Heart right ventricle (tissue), 16 donors: ENCODE measurements at regions not wholly inside any gene's neighbourhood (a gene's known extent, or its start where the extent isn't known, plus 50 kb on each side); places are given as distances from the start of the nearest gene placed in this dataset.

ENCODE experiments used
- ATAC-seq, 8 donors: fragments of 200-7000 bp; cut with Tn5 transposase; one replicate each; pipeline ENCODE4 v1.9.1; 2020; ENCODE audit warnings: mild to moderate bottlenecking in 8 of 8, moderate library complexity in 8 of 8, moderate number of reproducible peaks in 1 of 8
- DNase-seq, 2 donors: peaks; one replicate each; pipeline ENCODE4 v3.0.0-alpha.2; 2020
- H3K27ac ChIP-seq, 10 donors: fragments of 200-600 bp; sonication (generic) in 2 of 10; one replicate each; pipeline versions ENCODE4 v1.5.0 to v1.8.0; 2020 to 2022; ENCODE audit warnings: mild to moderate bottlenecking in 3 of 10
- H3K27me3 ChIP-seq, 7 donors: fragments of 200-600 bp; one replicate each; pipeline ENCODE4 v1.8.0; 2021 to 2022; ENCODE audit warnings: mild to moderate bottlenecking in 2 of 7
- H3K36me3 ChIP-seq, 9 donors: fragments of 200-600 bp; sonication (generic) in 1 of 9; one replicate each; pipeline versions ENCODE4 v1.5.0 to v1.8.0; 2020 to 2022; ENCODE audit warnings: mild to moderate bottlenecking in 2 of 9
- H3K4me1 ChIP-seq, 9 donors: fragments of 200-600 bp; sonication (generic) in 1 of 9; one replicate each; pipeline versions ENCODE4 v1.5.0 to v1.8.0; 2020 to 2022; ENCODE audit warnings: mild to moderate bottlenecking in 4 of 9
- H3K4me3 ChIP-seq, 10 donors: fragments of 200-600 bp; sonication (generic) in 2 of 10; one replicate each; pipeline versions ENCODE4 v1.5.0 to v1.8.0; 2020 to 2022; ENCODE audit warnings: mild to moderate bottlenecking in 7 of 10, moderate library complexity in 2 of 10
- H3K9me3 ChIP-seq, 11 donors: fragments of 200-600 bp in 10 of 11; sonication (generic) in 2 of 11; one replicate each; pipeline versions ENCODE4 v1.5.0 to v1.8.0; 2013 to 2022; ENCODE audit warnings: mild to moderate bottlenecking in 2 of 11, control low read depth in 1 of 11, moderate library complexity in 1 of 11
- CTCF ChIP-seq, 9 donors: fragments of 200-600 bp; sonication (generic) in 2 of 9; IDR thresholded peaks; one replicate each; pipeline versions ENCODE4 v1.5.0 to v1.8.0; 2021 to 2022; ENCODE audit warnings: antibody characterized with exemption in 9 of 9, mild to moderate bottlenecking in 5 of 9, moderate library complexity in 1 of 9
- WGBS, 2 donors: extraction: QIAGEN DNeasy Blood & Tissue Kit; methylation state at CpG; one replicate each; pipeline ENCODE4 v1.1.7; 2013; ENCODE audit warnings: inconsistent platforms in 1 of 2; 5-methylcytosine and 5-hydroxymethylcytosine counted together
- intact Hi-C, 10 donors: fragments of 100-400 bp; cut with DNase I; formaldehyde crosslinking; loops; one replicate each; pipeline versions ENCODE4 v1.11.1 to v1.14.2; 2022
- donor health status: Arrhythmogenic right ventricular cardiomyopathy.
- donor health status: ischemic (EF 13 %, LVEDD 7.1; RV severe dilation, severe dysfunction).
- donor health status: healthy with polysubstance abuse.
- donor health status: DM: no; HTN: yes; CAD: no.
- donor health status: DM: no; HTN: no; CAD: no.
- donor health status: ischemic (EF 25% LVEDD 6.9; RV normal size, moderate dysfunction).
- donor health status: ischemic (EF 25% LVEDD 5.7; RV mildly dilated, moderate dysfunction).
- donor health status: healthy.
- donor health status: DM: yes; HTN: yes; CAD: no.
- donor health status: Ischemic cardiomyopathy.
- donor health status: ischemic (EF 35%, LVEDD 5.7; RV mildly dilated, moderate dysfunction).
- donor health status: nonischemic (EF 11% LVEDD 7.7; RV severe dilation, severe dysfunction).
- donor health status: DM: yes; HTN: yes; CAD: no.
- donor health status: PGD.
- donor health status: ischemic (EF 29% LVEDD 5.4; RV normal size, mild dysfunction).
- donor health status: nonischemic (EF 23%, LVEDD 6.1; RV moderate dilation, normal function).

DNA sequence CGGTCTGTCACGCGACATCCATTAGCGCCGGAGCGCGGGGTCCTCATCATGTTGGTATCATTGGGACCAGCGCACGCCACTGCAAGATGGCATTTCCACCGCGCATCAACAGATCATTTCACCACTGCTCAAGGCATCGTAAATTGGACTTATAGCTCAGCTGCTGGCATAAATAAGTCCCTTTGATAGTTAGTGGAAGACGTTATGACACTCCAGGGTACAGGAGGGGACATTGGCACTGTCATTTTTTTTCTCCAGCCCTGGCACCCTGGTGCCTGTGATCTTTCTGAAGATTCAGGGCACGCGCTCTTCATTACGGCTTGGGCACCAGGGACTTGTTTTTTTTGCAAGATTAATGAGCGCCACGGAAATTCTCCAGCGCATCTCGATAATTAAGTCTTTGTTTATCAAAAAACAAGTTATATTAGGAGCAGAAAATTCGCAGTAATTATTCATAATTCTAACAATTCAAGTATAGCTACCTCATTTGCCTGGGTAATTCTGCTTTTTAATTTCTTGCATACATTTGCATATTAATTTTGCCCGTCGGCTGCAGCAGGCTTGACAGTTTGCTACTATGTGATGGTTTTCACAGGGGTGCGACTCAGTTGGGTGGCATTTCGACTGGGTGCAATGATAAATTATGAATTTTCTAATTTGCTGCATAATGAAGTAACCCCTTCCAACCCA is 167.7 kb downstream of the VRK1 start:
- H3K36me3 ChIP-seq: no peaks in the 10 kb centered on the region
- intact Hi-C loops: no loop called here
- H3K4me3 ChIP-seq: no peak overlapping the region
- H3K4me1 ChIP-seq: peaks cover 0 to 24% (median 0%) of the 10 kb centered on the region in 9 donors
- 92 to 96% methylated on average over 25 of the region's 25 CpGs for WGBS, 2 donors
- DNase-seq (no peak), ATAC-seq (no peak)
- no peak for TF ChIP-seq CTCF (IDR thresholded peaks at IDR 0.05)
- no peak overlapping the region for H3K27ac ChIP-seq
- no peaks in the 10 kb centered on the region for H3K27me3 ChIP-seq
- H3K9me3 ChIP-seq: peaks cover 0 to 47% (median 14%) of the 10 kb centered on the region in 11 donors

- DNase-seq: no peak
- no peak for TF ChIP-seq CTCF (IDR thresholded peaks at IDR 0.05)
- Histone ChIP-seq H3K27ac (no peak overlapping the region), H3K27me3 (no peaks in the 10 kb centered on the region), H3K36me3 (no peaks in the 10 kb centered on the region), H3K4me3 (no peak overlapping the region), H3K4me1 (peaks cover 0 to 21% (median 0%) of the 10 kb centered on the region in 9 donors), H3K9me3 (peaks cover 0 to 39% (median 14%) of the 10 kb centered on the region in 11 donors)
- intact Hi-C loops: no loop called here
- ATAC-seq: no peak
- WGBS, 2 donors: 72 to 74% methylated on average over 11 of the region's 11 CpGs
Observed at GRCh38 chr14:96965885-96966595, 168.9 kb downstream of the VRK1 start.

DNA sequence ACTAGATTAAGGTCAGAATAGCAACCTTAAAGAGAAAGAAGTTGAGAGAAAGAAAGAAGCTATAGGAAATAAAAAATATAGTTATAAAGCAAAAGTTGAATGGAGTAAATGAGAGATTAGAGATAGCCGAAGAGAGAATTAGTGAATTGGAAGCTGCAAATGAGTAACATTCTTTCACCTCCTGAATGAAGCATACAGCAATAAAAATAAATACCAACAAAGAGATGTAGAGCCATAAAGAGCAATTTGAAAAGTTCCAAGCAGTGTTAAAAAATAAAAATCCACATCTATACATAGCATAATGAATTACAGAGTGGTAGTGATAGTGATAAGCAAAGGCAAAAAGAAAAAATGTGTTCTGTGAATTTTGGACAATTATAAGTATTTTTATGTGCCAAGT is 177.9 kb downstream of the VRK1 start:
- H3K9me3 ChIP-seq: peaks cover 0 to 49% (median 17%) of the 10 kb centered on the region in 11 donors
- peaks cover 0 to 26% (median 5%) of the 10 kb centered on the region in 7 donors for H3K27me3 ChIP-seq
- no peak for ATAC-seq
- no peaks in the 10 kb centered on the region for H3K36me3 ChIP-seq
- no peaks in the 10 kb centered on the region for H3K4me1 ChIP-seq
- intact Hi-C loops: no loop called here
- H3K27ac ChIP-seq: no peak overlapping the region
- no peak overlapping the region for H3K4me3 ChIP-seq
- no peak for DNase-seq
- TF ChIP-seq CTCF (IDR thresholded peaks at IDR 0.05): no peak
- WGBS, 2 donors: 95% methylated on average over 1 of the region's 1 CpG

DNA sequence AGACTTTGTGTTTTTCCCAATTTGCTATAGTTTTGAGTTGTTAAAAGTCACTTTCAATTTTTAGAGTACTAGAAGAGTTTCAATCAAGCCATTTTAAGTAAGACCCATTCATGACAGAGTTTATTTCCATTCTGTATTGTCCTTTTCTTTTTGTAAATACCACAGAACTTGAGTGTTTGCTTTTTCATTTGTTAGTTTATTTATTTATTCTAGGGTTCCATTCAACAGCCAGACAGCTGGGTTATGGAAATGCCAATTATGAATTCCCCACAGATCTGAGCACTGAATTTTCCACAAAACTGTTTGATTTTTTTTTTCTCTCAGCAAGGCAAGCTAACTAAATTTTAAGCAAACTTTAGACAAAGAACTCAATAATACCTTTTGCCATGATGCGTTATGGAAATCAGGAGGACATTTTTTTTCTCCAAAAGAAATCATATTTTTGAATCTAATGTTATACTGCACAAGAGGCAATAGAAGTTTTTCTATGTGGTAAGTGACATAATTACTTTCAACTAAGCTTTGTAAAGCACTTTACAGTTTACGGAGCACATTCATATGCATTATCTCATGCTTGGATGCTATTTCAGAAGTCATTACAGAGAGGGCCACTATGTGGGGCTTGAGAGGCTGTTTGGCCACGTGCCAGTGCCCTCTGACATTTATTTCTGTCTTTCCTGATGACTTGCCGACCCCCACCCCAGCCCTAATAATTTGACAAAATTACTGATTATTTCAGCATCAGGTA is 181.5 kb downstream of the VRK1 start:
- TF ChIP-seq CTCF (IDR thresholded peaks at IDR 0.05): no peak
- intact Hi-C loops: no loop called here
- peaks cover 0 to 26% (median 5%) of the 10 kb centered on the region in 7 donors for H3K27me3 ChIP-seq

More for the DNA sequence above, 181.5 kb downstream of the VRK1 start:
- Histone ChIP-seq H3K9me3 (peaks cover 0 to 30% (median 17%) of the 10 kb centered on the region in 11 donors), H3K4me1 (no peaks in the 10 kb centered on the region), H3K4me3 (no peak overlapping the region), H3K27ac (no peak overlapping the region), H3K36me3 (no peaks in the 10 kb centered on the region)
- DNase-seq (no peak), ATAC-seq (no peak)
- WGBS, 2 donors: 40 to 41% methylated on average over 4 of the region's 4 CpGs
